HL-60/S4 (cell line): ENCODE measurements at regions not wholly inside any gene's neighbourhood (a gene's known extent, or its start where the extent isn't known, plus 50 kb on each side); places are given as distances from the start of the nearest gene placed in this dataset.
"Not testable (repeated sequence)": the region's sequence is repeated elsewhere in the genome, so short reads cannot be mapped to it uniquely, and the experiment has no call there.

Experiments used
- in situ Hi-C: fragments of 300-500 bp; cut with MboI; formaldehyde crosslinking; loops from 2 replicates; pipeline ENCODE4 v1.14.3; 2022; ENCODE audit warnings: low sequenced_read_pairs

- in situ Hi-C loops: no loop called here
Observed at GRCh38 chr2:35606394-35606793, 749.2 kb upstream of the CRIM1 start.

DNA sequence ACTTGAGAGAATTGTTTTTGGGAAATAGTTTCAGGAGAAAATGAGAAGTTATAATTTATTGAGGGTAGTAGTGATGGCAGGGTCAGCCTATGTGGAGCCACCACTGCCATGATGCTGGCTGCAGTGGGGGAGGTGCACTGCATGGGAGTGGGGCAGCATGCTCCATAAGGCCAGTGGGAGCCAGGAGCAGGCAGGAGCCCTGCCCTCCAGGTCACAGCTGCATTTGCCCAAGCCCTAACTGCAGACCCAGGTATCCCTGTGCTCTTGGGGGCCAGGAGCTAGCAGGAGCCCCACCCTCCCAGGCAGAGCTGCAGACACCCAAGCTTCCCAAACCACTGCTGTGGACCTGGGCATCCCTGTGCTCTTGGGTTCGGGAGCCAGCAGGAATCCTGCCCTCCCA lies 757.3 kb upstream of the CRIM1 start:
- in situ Hi-C loops: no loop called here

GRCh38 chr2:35591886-35592285 lies 763.7 kb upstream of the CRIM1 start:
- in situ Hi-C loops: no loop called here

GRCh38 chr2:35585972-35586371 lies 769.6 kb upstream of the CRIM1 start:
- in situ Hi-C loops: no loop called here

DNA sequence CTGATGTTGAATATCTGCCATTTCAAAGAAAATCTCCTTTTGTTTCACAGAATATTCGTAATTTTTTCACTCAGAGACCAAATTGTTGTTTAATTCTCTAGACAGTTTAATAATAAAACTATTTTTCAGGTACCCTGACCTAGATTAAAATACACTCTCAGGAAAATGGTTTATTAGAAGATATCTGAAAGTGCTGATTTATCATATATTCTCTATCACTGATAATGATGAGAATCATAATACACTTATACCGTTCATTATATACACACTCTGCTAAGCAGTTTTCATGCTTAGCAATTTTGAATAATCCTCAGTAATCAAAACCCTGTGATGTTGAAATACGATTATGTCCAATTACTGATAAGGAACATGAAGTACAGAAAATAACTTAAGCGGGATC lies 772.9 kb upstream of the CRIM1 start:
- in situ Hi-C loops: no loop called here

DNA sequence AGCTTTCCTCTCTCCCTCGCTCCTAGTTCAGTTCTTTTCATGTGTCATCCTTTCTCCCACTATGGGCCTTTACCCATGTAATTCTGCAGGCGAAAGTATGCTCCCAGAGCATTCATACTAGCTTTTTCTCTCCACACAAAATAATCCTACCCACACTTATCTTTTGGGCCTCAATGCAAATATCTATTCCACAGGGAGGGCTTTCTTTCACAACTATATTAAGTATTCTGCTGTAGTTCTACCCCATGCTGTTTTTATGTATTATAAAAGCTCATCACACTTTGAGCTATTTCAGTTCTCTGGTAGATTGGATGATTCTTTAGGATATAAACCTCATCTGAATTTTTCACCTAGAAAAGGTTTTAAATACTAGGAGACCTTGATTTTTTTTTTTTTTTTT lies 774.6 kb upstream of the CRIM1 start:
- in situ Hi-C loops: no loop called here

DNA sequence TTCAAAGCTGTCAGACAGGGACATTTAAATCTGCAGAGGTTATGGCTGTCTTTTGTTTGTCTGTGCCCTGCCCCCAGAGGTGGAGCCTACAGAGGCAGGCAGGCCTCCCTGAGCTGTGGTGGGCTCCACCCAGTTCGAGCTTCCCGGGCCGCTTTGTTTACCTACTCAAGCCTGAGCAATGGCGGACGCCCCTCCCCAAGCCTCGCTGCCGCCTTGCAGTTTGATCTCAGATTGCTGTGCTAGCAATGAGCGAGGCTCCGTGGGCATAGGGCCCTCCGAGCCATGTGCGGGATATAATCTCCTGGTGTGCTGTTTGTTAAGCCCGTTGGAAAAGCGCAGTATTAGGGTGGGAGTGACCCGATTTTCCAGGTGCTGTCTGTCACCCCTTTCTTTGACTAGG lies 787.0 kb upstream of the CRIM1 start:
- in situ Hi-C loops: not testable (repeated sequence)

DNA sequence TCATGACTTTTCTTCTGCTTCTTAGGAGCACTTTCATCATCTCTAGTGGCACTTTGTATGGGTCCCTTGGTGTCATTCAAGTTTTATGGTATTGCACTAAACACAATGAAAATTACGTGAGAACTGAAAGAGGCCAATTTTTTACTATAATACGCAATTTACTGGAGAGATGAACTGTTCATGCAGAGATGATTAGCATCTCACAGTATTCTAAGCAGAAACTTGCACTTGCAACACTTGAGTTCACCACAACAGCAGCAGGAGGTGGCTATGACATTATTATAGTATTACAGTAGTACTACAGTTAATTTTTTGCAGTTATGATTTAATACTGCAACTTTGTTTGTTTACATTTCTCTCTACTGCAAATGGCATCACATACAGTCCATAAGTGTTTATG lies 793.1 kb upstream of the CRIM1 start:
- in situ Hi-C loops: no loop called here

GRCh38 chr2:35548171-35548570 lies 807.4 kb upstream of the CRIM1 start:
- in situ Hi-C loops: no loop called here

GRCh38 chr2:35545301-35545700 lies 810.3 kb upstream of the CRIM1 start:
- in situ Hi-C loops: no loop called here

DNA sequence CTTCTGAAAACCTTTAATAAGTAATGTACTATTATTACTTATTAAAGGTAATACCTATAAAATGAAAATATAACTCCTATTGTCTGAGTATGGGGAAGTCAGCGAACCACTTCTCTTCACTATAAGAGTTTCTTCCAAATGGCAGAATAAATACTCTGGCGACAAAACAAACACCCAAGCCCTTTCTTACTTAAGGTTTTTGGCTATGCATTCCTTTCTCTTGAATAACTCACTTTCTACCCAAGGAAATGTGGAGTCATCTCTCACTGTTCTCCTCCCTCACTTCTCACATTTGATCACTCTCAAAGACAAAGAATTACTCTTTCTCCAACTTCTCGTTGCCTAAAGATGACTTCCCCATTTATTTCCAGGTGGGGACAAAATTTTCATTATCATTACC lies 816.8 kb upstream of the CRIM1 start:
- in situ Hi-C loops: no loop called here

GRCh38 chr2:35530615-35531135 lies 824.9 kb upstream of the CRIM1 start:
- in situ Hi-C loops: no loop called here

DNA sequence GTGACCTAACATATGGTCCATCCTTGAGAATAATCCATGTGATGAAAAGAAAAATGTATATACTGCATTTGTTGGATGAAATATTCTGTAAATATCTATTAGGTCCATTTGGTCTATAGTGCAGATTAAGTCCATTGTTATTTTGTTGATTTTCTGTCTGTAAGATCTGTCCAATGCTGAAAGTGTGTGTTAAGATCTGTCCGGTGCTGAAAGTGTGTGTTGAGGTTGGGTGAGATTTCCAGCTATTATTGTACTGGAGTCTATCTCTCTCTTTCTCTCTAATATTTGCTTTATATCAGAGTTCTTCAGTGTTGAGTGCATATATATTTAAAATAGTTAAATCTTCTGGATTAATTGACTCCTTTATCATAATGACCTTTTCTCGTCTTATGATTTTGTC lies 828.8 kb upstream of the CRIM1 start:
- in situ Hi-C loops: no loop called here

- in situ Hi-C loops: no loop called here
Observed at GRCh38 chr2:35522450-35522849, 833.1 kb upstream of the CRIM1 start.

DNA sequence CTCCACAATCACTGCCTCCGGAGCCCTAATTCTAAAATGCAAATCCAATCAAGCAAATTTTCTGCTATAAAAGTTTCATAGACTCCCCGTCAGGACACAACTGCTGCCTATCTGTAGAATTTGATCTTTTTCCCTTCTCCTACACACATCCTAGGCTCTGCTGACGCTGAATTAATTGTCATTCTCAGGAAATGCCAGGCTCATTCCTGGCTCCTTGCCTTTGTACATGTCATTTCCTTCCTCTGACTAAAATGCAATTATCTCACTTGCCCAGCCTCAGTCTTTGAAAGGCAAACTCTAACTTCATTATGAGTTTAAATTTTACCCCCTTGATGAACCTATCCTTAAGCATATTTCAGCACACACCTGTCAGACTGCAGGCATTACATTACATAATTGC lies 844.9 kb upstream of the CRIM1 start:
- in situ Hi-C loops: no loop called here

DNA sequence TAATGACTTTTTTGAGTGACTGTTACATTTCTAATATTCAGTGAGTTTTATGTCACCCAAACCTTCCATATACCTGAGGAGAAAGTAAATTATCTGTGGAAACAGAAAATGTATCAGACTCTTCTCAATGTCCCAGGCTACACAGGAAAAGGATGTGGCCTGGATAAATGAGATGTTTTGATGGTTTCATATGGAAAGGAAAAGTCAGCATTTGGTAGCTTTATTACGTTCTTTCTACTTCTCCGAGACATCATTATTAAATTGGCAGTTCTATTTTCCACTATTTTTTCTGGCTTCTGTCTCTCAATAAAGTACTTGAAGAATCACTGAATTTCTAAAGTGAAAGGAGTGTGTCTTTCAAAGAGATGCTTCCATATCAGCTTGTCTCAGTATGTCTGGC lies 847.0 kb upstream of the CRIM1 start:
- in situ Hi-C loops: no loop called here

GRCh38 chr2:35504419-35504818 lies 851.2 kb upstream of the CRIM1 start:
- in situ Hi-C loops: no loop called here

DNA sequence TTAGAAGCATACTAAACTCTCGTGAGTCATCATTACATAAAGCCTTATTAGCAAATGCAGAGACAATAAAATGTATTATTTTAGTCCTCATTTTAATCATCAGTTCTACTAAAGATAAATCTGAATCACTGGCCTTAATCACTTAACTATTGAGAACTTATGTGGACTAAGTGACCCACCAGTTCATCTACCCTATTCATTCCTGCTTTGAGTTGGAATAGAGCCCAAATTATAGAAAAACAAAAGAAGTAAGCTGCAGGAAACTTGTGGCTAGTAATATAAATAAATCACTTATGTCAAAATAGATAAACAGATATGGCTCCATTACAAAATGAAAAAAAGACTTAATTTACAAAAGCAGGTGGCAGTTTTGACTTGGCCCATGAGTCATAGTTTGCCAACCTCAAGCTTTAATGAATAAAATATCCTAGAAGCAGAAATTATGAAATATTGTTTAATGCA lies 851.8 kb upstream of the CRIM1 start:
- in situ Hi-C loops: no loop called here

DNA sequence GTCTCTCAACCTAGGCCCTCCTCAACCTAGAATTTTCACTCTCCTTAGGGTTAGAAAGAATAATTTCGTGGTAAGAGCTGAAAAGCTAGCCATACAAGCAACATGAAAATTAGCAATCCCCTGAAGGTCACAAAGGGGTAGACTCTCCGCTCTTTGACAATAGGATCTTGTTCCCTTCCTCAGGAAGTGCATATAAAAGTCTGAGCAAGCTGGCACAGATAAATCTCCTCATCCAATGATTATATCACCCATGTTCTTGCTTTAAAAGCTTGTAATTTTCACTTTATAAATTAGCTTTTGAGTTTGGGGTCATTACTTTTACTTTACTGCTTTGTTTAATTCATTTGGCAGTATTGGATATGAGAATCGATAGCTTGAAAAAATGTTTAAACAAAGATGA lies 852.3 kb upstream of the CRIM1 start:
- in situ Hi-C loops: no loop called here

DNA sequence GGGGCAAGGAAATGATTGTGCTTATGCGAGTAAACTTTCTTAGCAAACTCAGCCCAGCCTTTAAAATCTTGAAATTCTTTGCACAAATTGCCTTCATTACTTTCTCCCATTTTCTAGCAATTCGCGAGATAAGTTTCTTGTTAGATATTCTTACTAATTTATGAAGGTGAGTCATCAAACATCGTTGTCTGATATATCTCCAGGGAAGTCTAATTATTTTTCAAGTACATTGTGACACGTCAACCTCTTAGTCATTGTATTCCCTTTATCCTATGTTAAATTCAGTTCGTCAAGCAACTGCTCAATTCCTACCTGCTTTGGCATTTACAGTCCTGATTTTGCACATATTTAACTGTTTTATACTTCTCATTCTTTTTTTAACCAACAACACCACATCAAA lies 854.5 kb upstream of the CRIM1 start:
- in situ Hi-C loops: no loop called here

DNA sequence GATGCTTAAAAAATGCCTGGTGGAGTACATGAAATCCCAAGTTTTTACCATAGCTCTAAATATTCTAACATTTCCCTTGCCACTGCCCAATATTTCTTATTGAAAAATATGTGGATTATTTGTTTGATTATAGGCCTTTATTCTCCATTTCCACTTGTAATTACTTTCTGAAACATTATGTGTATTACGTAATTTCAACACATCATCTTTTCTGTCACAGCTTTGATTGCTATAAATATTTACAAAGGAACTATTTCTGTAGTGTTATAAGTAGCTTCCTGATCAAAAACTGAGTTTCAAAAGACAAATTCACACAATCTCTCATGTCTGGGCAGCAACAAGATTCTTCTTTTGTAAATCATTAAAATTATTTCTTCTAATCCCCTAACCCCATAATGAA lies 859.6 kb upstream of the CRIM1 start:
- in situ Hi-C loops: no loop called here

DNA sequence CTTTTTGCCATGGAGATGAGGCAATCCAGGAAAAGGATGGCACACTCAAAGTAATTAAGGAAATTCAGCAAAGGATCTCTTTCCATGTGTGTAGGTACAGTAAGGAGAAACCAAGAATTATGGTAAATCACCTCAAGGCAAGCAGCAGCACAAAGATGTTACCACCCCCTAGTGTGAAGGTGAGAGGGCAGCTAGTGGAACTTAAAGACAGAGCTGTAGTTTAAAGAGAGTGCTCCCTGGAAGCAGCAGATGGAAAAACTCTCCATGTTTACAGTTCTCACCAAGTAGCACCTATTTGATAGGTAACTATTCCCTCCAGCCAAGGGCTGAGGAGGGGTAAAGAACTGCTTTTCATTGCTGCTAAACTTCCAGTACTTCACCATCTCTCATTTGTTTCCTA lies 860.4 kb upstream of the CRIM1 start:
- in situ Hi-C loops: no loop called here

GRCh38 chr2:35478121-35478520 lies 877.5 kb upstream of the CRIM1 start:
- in situ Hi-C loops: not testable (repeated sequence)

GRCh38 chr2:35468245-35468644 lies 887.3 kb upstream of the CRIM1 start:
- in situ Hi-C loops: no loop called here
